Dermis blood vessel endothelial cell (primary cell): ENCODE measurements at regions not wholly inside any gene's neighbourhood (a gene's known extent, or its start where the extent isn't known, plus 50 kb on each side); places are given as distances from the start of the nearest gene placed in this dataset.
A peak's percentile ranks its signal among the peaks of the same experiment; 100 is the strongest.
"Not testable (repeated sequence)": the region's sequence is repeated elsewhere in the genome, so short reads cannot be mapped to it uniquely, and the experiment has no call there.

Experiments
- DNase-seq: peaks from one replicate; pipeline ENCODE4 v3.0.0; 2010

GRCh38 chr1:194103516-194104246, 917.3 kb upstream of the B3GALT2 start:
- DNase-seq: no peak

- no peak for DNase-seq
Measured at GRCh38 chr1:194103101-194103500, 916.7 kb upstream of the B3GALT2 start.

GRCh38 chr1:194102607-194103006, 916.2 kb upstream of the B3GALT2 start:
- DNase-seq: no peak

GRCh38 chr1:194084755-194085154, 898.3 kb upstream of the B3GALT2 start:
- no peak for DNase-seq

GRCh38 chr1:194081444-194081843, 895.0 kb upstream of the B3GALT2 start:
- peak; percentile 10 for DNase-seq

GRCh38 chr1:194080826-194081225, 894.4 kb upstream of the B3GALT2 start:
- DNase-seq: no peak

- DNase-seq: no peak
Measured at GRCh38 chr1:194078765-194079164, 892.4 kb upstream of the B3GALT2 start.

GRCh38 chr1:194076646-194077045, 890.2 kb upstream of the B3GALT2 start:
- peak; percentile 2 for DNase-seq

GRCh38 chr1:194073833-194074232, 887.4 kb upstream of the B3GALT2 start:
- DNase-seq: no peak

- no peak for DNase-seq
Measured at GRCh38 chr1:194071205-194071604, 884.8 kb upstream of the B3GALT2 start.

- no peak for DNase-seq
Measured at GRCh38 chr1:194069831-194070218, 883.4 kb upstream of the B3GALT2 start.

- no peak for DNase-seq
Measured at GRCh38 chr1:194069168-194069830, 882.9 kb upstream of the B3GALT2 start.

GRCh38 chr1:194068446-194069167, 882.2 kb upstream of the B3GALT2 start:
- DNase-seq: no peak

GRCh38 chr1:194067772-194068171, 881.4 kb upstream of the B3GALT2 start:
- no peak for DNase-seq

GRCh38 chr1:194062962-194063361, 876.5 kb upstream of the B3GALT2 start:
- peak; percentile 47 for DNase-seq

- DNase-seq: peak; percentile 35
Measured at GRCh38 chr1:194062526-194062925, 876.1 kb upstream of the B3GALT2 start.

- DNase-seq: no peak
Measured at GRCh38 chr1:194060481-194060880, 874.1 kb upstream of the B3GALT2 start.

- not testable (repeated sequence) for DNase-seq
Measured at GRCh38 chr1:194058268-194058667, 871.9 kb upstream of the B3GALT2 start.

GRCh38 chr1:194056169-194056568, 869.8 kb upstream of the B3GALT2 start:
- DNase-seq: no peak

GRCh38 chr1:194055536-194055935, 869.1 kb upstream of the B3GALT2 start:
- no peak for DNase-seq

GRCh38 chr1:194052514-194053338, 866.3 kb upstream of the B3GALT2 start:
- DNase-seq: no peak

GRCh38 chr1:194047921-194048320, 861.5 kb upstream of the B3GALT2 start:
- no peak for DNase-seq

GRCh38 chr1:194047206-194047605, 860.8 kb upstream of the B3GALT2 start:
- no peak for DNase-seq
